ENCODE measurements at regions not wholly inside any gene's neighbourhood (a gene's known extent, or its start where the extent isn't known, plus 50 kb on each side); places are given as distances from the start of the nearest gene placed in this dataset.

DNA sequence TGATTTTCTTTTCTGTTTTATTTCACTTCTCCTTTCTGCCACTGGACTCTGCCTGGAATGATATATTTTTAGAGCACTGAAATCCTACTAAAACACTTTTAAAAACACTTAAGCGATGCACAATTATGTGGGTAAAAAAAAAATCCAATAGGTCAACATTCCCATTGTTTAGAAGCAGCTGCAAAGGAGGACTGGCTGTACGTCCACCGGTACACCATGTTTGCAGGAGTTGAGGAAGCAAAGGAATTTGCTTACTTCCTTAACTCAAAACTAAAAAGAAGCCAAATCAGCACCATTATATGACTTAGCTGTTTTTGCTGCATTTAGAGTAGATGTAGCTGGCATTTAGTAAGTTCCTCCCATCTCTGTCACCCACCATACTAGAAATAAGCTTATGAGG lies 186.8 kb upstream of the TMTC1 start:
- TF ChIP-seq, protein P1, sequence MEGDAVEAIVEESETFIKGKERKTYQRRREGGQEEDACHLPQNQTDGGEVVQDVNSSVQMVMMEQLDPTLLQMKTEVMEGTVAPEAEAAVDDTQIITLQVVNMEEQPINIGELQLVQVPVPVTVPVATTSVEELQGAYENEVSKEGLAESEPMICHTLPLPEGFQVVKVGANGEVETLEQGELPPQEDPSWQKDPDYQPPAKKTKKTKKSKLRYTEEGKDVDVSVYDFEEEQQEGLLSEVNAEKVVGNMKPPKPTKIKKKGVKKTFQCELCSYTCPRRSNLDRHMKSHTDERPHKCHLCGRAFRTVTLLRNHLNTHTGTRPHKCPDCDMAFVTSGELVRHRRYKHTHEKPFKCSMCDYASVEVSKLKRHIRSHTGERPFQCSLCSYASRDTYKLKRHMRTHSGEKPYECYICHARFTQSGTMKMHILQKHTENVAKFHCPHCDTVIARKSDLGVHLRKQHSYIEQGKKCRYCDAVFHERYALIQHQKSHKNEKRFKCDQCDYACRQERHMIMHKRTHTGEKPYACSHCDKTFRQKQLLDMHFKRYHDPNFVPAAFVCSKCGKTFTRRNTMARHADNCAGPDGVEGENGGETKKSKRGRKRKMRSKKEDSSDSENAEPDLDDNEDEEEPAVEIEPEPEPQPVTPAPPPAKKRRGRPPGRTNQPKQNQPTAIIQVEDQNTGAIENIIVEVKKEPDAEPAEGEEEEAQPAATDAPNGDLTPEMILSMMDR (IDR thresholded peaks at IDR 0.05; ENCODE audit: poor library complexity) = no peak
- no peak for TF ChIP-seq EZH2phosphoT487 (IDR thresholded peaks at IDR 0.05; ENCODE audit: low read depth, severe bottlenecking, unreplicated experiment)
